Adrenal gland (tissue), 5 donors: ENCODE measurements at regions not wholly inside any gene's neighbourhood (a gene's known extent, or its start where the extent isn't known, plus 50 kb on each side); places are given as distances from the start of the nearest gene placed in this dataset.

Experiments used
- CTCF ChIP-seq, 6 experiments: fragments of 450-650 bp in 4 of 6; fragments of 200-600 bp in 2 of 6; sonication (generic) in 1 of 6; IDR thresholded peaks; 1 replicate in 5 of 6; 2 replicates in 1 of 6; pipeline versions ENCODE4 v1.5.1 to v1.8.0; 2016 to 2021; ENCODE audit warnings: antibody characterized with exemption in 6 of 6, mild to moderate bottlenecking in 2 of 6, moderate library complexity in 1 of 6
- POLR2A ChIP-seq, 2 donors: fragments of 450-650 bp; IDR thresholded peaks; one replicate each; pipeline ENCODE4 v1.6.1; 2017; ENCODE audit warnings: antibody characterized with exemption in 2 of 2, mild to moderate bottlenecking in 2 of 2, moderate library complexity in 1 of 2
- donor health status: DM: no; HTN: no; CAD: no.

GRCh38 chr2:172215172-172215935 is 112.7 kb upstream of the DLX2 start:
- TF ChIP-seq CTCF (IDR thresholded peaks at IDR 0.05) (no peak), POLR2A (IDR thresholded peaks at IDR 0.05) (no peak)
